Stimulated activated CD8-positive, alpha-beta memory T cell treated with anti-CD3 and anti-CD28 coated beads, Interleukin-2, amount 100 ng/mL, for 1 hour (primary cell): ENCODE measurements at regions not wholly inside any gene's neighbourhood (a gene's known extent, or its start where the extent isn't known, plus 50 kb on each side); places are given as distances from the start of the nearest gene placed in this dataset.

Source experiments
- DNase-seq, 2 donors: peaks; one replicate each; pipeline ENCODE4 v3.0.0-alpha.2; 2020; ENCODE audit warnings: low read depth in 2 of 2

DNA sequence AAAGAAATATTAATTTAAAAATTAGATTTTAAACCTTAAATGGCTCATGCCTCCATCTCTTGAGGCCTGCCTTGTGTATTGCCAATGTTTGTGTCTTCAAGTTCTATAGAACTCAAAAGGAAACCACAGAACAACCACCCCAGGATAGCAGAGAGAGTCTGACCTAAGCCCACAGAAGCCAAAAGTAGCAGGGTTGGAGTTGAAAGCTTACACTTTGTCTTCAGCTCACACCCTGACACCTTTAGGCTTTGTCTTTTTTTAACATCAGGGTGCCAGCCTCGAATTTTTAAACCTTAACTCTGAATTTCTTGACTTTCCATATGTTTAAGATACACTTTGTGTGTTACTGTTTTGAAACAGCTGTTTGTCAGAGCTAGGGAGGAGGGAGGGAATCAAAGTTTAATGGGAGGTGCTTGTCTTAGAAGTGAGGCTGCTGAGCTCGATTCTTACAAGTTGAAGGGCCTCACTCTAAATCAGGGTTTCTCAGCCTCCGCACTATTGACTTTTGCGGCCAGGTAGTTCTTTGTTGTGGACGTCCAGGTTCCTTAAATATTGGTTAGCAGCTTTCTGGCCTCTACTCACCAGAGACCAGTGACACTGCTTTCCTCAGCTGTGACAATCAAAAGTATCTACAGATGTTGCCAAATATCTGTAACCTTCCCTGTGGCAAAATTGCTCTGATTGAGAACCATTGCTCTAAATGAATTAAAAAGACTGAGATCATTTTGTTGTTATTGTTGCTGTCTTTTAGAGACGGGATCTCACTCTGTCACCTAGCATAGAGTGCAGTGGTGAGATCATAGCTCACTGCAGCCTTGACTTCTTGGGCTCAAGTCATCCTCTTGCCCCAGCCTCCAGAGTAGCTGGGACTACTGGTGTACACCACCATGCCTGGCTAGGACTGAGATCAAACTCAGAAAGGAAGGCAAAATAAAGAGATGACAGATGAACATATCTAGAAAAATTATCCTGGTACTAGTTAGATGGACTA, 139.2 kb upstream of the EOMES start:
- no peak for DNase-seq

DNA sequence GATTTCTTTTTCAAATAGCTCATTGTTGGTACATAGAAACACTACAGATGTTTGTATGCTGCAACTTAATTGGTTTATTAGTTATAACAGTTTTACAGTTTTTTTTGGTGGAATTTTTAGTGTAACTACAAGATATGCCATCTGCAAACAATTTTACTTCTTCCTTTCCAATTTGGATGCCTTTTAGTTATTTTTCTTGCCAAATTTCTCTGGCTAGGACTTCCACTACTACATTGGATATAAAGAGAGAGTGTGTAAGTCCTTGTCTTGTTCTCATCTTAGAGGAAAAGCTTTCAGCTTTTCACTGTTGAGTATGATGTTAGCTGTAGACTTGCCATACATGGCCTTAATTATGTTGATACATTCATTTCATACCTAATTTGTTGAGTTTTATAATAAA, 143.6 kb upstream of the EOMES start:
- no peak for DNase-seq

GRCh38 chr3:27869152-27869551, 147.0 kb upstream of the EOMES start:
- DNase-seq: no peak

DNA sequence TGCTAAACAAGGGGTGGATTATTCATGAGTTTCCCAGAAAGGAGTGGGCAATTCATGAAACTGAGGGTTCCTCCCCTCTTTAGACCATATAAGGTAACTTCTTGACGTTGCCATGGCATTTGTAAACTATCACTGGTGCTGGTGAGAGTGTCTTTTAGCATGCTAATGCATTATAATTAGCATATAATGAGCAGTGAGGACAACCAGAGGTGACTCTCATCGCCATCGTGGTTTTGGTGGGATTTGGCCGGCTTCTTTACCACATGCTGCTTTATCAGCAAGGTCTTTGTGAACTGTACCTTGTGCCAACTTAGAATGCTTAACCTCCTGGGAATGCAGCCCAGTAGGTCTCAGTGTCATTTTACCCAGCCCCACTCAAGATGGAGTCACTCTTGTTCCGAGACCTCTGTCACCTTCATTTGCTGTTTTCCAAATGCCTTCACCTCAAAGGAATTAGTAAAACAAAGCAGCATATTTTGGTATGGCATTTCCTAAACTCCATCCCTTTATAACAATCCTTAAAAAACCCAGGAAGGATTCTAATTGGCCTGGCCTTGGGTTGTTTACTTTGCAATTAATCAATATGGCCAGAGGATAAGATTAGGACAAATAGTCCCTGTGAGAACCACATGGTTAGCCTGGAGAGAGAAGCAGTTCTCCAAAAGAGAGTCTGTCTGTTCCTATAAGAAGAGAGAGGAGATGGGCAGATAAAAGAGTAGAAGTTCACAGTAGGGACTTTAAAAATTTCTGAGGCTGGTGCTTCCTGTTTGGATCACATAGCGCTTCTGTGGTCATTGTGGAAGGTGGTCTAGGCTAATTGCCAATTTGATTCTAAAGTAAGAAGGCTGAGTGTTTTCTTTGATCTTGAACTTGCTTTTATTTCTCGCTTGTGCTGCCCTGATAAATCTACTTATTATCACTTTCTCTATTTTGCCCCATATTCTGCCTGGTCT, 155.2 kb upstream of the EOMES start:
- no peak for DNase-seq

DNA sequence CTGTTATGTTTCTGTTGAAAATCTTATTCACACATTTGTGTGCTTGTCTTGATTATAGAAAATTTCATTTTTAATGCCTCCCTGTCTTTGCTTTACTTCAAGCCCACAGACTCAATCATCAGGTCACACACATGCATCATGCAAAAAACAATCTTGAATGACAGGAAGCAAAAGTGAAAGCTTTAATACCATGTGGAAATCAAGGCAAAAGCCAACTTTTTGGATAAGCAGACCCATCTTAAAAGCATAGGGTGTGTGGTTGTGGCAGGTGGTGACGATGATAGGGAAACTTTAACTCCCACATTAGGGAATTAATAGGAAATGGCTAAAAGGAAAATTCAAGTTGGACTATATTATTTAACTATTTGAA, 155.9 kb upstream of the EOMES start:
- DNase-seq: no peak

DNA sequence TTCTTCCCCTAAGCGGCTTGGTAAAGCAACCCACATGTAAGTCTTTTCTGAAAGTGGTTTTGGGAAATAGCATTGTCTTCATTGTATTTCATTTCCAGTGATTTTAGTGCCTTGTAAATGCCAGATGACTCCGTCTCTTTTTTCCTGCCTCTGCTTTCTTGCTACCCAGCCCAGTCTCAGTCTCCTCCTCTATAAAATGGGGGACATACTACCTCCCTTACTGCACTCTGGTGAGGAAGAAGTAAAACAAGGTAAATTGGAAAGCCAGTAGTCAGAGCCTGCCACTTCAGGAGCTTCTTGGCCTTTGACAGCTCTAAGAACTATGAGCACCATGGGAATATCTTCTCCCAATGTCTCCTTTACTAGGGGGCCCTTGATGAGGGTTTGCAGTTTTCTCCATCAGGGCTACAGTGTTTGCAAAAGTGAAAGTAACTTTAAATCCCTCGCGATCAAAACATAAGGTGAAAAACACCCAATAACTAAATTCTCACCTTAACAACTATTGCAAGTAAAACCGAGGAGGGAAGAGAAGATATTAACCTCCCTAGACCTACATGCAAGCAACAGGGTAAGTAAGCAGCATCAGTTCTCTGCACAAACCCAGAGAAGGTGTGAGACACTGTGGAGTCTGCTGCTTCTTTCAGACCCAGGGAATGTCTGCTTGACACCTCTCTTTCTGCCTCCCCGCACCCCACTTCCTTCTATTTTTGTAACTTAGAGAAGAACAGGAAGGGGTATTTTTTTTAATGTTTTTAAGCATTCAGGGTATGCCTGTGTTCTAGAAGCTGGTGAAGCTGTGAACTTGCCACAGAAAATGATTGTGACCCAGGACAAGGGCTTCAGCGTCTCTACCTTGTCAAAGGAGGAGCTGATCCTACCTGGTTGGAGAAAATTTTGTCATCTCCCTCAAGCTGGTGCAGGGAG, 159.1 kb upstream of the EOMES start:
- DNase-seq: peak in 1 of 2 donors; percentile 11

DNA sequence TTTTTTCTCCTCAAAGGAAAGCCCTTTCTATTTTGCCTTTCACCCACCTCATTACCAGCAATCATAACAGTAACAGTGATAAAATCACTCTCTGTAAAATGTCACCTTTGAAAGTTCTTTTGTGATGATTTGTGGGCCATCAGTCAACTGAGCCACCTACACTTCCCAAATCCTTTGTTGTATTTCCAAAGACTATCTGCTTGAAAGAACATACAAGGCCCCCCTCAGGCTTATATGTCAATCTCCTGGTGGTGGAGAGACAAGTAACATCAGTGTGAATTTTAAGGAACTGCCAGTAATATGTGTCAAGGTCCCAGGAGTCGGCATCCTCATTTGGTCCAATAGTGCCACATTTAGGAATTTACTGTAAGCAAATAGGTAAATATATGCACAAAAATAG, 161.1 kb upstream of the EOMES start:
- no peak for DNase-seq

- DNase-seq: no peak
These were observed 163.5 kb upstream of the EOMES start for GRCh38 chr3:27885641-27886040.

DNA sequence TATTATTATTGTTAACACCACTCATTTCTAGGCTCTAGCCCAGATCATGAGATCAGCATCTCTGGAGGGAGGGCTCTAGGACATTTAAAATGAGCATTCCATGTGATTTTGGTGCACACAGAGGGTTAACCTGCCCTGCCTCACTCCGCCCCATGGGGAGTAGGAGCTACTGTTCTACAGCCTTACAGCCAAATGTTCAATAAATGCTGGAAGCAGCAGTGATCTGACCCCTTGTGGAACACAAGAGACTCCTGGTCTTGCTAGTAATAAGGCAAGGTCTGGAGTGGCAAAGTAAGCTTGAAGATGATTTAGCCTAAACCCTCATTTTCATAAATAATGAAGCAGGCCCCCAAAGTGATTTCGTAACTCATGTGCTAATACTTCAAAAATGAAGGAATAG, 166.4 kb upstream of the EOMES start:
- no peak for DNase-seq

- DNase-seq: no peak
These were observed 167.6 kb upstream of the EOMES start for GRCh38 chr3:27889745-27890144.

- peak in 1 of 2 donors; percentile 16 for DNase-seq
These were observed 178.2 kb upstream of the EOMES start for GRCh38 chr3:27900316-27900715.

DNA sequence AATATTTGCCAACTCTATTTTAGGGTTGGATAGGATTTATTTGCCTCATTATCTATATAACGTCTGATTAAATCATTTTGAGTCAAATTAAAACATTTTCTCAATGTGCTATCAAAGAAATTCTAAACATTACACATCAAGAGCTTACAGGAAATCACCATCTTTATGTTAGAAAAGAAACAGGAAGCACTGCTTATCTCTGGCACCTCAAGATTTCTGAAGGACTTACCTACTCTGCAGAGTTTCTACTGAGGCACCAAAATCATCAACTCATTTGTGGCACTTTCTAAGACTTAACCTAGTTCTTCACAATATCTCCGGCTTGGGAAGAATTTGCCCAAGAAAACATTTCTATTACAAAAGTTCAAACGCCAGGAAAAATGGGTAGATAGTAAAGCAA, 181.3 kb upstream of the EOMES start:
- DNase-seq: no peak

DNA sequence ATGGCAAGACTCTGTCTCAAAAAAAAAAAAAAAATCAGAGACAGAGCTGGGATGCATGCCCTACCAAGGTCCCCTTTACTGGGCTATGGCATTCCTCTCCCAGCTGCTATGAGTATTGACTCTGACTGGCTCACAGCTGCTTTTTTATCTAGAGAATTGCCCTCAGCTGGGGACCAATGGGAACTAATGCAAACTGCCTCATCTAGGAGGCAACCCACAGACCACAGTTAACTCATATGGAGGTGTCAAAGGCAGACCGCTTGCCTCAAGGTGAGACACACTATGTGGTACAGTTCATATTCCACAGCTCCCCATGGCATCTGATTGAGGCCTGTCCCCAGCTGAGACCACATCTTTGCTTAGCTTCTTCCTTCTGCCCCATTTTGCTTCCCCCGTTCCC, 183.5 kb upstream of the EOMES start:
- DNase-seq: peak in 1 of 2 donors; percentile 42

DNA sequence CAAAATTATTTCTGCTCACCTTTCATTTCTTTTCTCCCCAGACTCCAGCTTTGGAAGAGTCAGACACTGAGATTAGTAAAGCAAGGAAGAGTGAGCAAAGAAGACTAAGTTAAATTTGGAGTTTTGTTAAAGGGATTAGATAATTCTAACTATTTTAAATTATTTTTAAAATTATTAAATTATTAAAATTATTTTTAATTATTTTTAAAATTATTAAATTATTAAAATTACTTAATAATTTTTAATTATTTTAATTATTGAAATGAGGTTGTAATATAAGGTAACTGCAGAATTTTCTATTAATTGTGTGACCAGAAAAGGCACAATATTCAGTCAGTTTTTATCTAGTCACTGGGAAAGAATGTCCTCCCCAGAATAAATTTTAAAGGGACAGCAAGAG, 185.0 kb upstream of the EOMES start:
- DNase-seq: no peak

DNA sequence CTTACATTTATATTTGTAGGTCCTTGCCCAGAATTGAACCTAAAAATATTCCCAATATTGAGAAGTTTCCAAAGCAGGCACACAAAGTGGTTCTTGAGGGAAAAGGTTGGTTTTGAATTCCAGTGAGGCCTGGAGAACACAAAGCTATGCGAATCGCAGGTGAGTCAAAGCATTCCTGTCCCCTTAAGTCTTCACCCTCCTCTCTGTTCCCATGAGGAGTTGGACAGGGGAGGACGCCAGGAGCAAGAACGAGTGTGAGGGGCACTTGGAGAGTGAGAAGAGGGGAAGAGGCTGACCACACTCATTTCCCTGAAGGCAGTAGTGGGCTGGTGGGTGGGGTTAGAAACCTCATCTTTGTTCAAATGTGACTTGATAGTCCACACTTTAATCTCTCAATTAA, 185.8 kb upstream of the EOMES start:
- no peak for DNase-seq

DNA sequence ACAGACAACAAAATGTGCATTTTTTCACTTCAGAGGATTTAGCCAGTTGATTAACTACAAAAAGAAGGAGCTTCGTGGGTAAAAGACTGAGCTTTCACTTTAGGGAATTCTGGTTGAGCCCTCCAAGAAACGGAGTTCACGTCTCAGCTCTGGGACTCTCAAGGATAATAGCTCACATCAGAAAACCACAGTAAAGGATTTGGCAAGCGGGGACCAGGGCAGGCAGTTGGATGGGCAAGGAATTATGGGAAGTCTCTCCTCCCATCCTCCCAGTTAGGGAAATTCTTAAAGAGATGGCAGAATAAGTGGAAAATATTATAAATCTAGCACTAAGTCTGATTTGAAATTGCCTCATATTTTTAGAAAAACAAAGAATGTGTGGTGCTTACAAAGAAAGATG, 188.3 kb upstream of the EOMES start:
- DNase-seq: no peak

DNA sequence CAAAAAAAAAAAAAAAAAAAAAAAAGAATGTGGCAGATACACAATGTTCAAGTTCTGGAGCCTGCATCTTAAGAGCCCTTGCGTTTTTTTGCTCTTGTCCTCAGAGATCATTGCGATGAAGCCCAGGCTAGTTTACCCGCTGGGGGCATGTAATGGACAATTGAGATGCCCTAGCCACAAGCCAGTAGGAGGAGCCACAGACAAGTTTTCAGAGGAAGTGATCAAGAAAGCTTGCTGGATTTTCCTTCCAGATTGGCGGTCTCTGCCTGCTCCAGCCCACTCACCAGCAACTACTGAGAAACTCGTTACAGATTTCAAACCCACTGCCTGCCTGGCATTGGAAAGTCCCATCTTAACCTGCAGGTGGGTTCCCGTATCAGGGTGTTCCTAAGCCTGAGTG, 192.1 kb upstream of the EOMES start:
- no peak for DNase-seq

- DNase-seq: no peak
These were observed 201.4 kb upstream of the EOMES start for GRCh38 chr3:27923349-27924068.

DNA sequence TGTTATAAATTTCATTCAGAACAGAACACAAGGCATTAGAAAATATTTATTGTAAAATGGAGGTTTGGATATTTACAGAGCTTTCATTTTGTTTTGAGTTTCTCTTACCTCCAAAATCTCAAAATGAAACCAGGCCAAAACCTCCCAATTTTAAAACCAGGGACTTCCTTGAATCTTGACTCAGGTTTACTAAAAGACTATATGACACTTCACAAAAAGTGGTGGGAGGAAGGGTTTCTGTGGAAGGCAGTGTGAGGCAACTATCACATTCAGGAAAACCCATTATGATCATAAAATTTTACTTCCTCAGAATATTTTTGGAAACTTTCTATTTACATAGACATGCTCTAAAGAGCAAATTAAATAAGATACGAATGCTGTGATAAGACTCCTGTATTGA, 205.8 kb upstream of the EOMES start:
- no peak for DNase-seq

DNA sequence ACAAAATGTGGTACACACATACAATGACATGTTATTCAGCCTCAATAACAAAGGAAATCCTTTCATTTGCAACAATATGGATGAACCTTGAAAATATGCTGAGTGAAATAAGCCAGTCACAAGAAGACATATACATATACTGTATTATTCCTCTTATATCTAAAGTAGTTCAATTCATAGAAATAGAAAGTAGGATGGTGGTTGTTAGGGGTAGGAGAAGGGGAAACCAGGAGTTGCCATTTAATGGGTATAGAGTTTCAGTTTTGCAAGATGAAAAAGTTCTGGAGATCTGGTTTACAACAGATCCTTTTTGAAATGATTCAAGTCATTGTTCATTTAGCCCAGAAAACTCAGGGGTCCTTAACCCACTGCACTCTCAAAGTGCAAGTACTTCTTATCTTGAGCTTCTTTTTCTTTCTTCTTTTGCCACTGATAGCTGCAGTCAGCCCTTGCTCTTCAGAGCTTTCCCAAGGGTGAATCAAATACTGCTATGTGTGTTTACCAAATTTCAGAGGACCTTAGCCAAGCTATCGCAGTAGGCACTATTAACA, 208.0 kb upstream of the EOMES start:
- DNase-seq: no peak

DNA sequence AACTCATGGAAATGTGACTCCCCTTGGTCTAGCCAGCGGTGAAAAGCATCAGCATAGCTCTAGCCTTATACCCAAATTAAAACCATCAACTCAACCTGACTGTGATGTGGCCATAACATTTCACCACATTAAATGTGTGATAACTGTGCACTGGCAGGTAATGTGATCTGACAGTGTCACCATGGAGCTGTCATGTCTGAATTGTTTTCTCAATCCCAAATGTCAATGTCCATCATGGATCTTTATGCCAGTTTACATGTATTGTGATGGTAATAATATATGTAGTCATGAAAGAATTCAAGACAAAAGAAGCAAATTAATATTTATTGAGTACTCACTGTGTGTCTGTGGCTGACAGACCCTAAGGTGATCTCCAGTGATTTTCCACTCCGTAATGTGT, 213.4 kb upstream of the EOMES start:
- DNase-seq: no peak
